ENCODE measurements at regions not wholly inside any gene's neighbourhood (a gene's known extent, or its start where the extent isn't known, plus 50 kb on each side); places are given as distances from the start of the nearest gene placed in this dataset.
"Not testable (repeated sequence)": the region's sequence is repeated elsewhere in the genome, so short reads cannot be mapped to it uniquely, and the experiment has no call there.

DNA sequence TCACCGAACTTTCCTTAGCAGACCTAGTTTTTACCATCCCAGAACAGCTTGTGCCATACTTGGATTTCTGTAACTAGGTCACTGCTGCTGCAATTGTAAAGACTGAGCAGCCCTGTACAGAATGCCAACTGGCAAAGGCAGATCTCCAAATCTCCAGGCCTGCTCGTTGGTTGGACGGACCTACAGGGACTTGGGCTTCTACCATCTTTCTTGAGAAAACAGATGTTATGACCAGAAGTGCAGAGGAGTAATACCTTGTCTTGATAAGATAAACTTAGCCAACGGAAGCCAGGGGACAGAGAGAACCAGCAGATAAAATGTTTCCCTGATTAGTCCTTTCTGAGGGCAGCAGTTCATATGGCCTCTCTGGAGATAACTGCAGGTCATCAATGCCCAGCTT is 304.1 kb downstream of the RFPL4B start:
- DNase-seq (ENCODE audit: low read depth), result peak; percentile 27

DNA sequence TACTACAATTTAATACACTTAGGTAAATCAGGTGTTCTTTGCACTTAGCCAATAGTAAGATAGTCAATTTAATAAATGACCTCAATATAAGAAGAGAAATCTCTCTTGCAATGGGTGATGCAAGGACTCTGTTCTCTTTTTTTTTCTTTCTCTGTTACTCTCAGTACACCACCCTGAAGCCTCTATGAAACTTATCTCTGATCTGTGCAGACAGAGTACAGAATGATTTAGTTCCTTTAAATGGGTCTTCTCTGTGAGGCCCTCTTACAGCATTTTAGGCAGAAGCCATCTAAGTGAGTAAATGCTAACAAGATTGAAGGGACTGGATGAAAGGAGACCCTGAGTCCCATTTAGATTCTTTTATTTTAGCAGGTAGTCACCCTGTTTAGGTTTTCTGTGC is 312.8 kb downstream of the RFPL4B start:
- DNase-seq (ENCODE audit: low read depth), result no peak

DNA sequence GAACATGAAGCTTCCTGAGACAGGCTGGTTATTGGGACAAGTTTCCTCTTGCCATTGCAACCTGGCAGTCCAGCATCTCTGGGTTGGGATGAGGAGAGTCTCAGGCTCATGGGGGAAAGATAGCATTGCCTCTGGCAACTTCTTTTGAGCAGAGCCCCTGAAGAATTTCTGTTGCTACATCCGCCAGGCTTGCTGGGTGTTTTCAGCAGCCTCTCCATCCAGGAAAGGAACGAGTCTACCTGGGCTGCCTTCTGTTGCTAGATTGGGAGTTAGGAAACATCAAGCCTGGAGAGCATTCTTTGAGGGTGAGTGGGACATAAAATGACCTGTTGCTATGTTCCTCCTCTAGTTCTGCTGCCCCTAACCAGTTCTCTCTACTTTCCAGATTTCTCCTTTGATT is 313.5 kb downstream of the RFPL4B start:
- DNase-seq (ENCODE audit: low read depth), result no peak

DNA sequence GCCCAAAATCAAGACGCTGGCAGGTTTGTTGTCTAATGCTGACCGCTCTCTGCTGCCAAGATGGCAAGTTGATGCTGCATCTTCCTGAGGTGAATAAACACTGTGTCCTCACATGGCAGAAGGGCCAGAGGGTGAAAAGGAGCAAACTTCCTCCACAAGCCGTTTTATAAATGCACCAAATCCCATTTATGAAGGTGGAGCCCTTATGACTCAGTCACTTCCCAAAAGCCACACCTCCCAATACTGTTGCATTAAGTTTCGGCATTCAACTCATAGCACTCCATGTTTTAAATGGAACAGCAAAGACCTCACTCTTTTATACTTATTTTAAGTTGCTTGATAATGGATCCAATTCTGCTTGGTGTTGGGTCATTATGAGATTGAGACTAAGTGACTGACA is 316.6 kb downstream of the RFPL4B start:
- DNase-seq (ENCODE audit: low read depth), result no peak

DNA sequence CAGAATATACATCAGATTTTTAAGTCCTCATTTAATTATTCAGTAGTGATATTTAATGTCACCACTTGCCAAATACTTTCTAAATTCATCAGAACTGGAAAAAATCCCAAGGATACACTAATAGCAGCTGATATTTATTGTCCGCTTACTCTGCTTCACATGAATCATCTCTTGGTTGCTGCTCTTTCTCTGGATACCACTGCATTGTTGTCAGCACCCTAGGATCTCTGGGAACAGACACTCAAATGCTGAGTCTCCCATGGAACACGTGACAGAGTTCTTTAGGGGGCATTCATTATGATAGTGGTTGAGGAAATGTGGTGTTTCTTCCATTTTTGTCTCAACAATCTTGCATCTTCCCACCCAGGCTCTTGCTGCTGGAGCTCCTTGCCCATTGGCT is 318.0 kb downstream of the RFPL4B start:
- DNase-seq (ENCODE audit: low read depth), result peak; percentile 81

DNA sequence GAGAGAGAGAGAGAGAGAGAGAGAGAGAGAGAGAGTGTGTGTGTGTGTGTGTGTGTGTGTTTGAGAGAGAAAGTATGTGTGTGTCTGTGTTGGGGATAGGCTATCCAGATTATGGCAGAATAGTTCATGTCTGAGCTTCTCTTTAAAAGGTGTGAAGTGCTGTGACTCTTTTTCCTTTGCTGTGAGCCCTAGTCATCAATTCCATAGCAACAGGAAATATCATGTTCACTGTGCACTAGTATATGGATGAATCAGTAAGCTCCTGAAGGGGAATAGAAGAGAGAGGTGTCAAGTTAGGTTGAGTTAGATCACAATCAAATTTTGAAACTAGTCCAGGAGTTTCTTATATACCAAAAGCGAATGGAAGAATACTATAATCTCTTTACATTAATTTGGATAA is 318.7 kb downstream of the RFPL4B start:
- peak; percentile 24 for DNase-seq (ENCODE audit: low read depth)

DNA sequence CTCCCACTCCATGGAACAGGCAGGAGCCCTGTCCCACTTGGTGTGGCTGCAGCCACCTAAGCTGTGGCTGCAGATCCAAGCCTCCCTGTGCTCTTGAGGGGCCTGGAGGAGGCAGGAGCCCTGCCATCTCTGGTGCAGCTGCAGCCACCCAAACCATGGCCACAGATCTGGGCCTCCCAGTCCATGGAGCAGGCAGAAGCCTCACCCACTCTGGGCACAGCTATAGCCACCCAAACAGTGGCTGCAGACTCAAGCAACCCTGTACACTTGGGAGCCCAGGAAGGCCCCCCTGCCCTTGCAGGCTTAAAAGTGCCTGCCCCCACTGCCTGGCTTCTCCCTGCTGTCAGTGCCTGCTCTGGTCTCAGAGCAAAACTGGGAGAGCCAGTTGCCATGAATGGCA is 320.3 kb downstream of the RFPL4B start:
- DNase-seq (ENCODE audit: low read depth), result no peak

DNA sequence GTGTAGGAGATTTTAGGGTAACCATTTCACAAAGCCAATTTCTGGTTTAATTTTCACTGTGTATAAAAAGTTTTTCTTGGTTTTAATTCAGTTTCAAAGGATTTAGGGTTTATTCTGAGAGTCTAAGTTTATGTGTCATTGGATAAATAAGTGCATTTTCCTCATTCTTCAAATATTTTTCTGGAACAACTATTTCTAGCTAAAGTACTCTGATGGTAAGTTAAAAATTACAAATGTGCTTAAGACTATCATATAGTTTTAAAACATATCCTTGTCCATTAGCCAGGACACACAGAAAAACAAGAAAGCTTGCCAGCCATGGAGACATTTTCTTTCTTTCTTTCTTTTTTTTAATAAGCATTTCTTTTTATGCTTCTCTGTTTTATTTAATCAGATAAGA is 333.0 kb downstream of the RFPL4B start:
- DNase-seq (ENCODE audit: low read depth), result no peak

DNA sequence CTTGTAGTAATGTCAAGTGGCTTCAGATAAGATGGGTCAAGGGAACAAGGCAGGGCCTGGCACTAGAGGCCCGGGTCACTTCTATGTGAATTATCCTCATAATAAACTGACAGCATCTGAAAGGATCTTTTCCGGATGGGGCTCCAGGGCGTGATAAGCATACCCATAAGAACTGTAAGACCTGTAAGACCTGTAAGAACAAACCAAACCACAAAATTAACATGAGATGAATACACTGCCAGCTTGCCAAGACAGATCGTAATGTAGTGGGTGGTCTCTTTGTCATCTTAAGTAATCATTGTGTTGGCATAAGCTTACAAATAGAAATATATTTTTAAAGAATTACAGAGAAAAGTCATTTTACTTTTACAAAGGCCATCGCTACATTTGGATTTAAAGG is 334.9 kb downstream of the RFPL4B start:
- no peak for DNase-seq (ENCODE audit: low read depth)

DNA sequence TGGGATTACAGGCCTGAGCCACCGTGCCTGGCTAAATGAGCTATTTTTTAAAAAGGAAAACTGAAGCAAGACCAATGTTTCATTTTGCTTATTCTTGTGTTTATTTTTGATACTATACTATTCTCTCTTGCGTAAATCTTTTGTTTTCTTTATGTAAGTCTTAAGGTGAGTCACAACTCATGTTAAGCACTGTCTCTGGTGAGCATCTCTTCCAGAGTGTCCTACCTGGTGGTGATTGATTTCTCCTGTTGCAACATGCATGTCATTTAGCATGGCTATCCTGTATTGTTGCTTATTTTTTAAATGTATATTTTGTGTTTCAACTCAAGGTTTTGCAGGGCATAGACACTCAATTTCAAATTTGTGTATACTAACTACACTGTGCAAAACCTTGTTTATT is 336.0 kb downstream of the RFPL4B start:
- peak; percentile 43 for DNase-seq (ENCODE audit: low read depth)

DNA sequence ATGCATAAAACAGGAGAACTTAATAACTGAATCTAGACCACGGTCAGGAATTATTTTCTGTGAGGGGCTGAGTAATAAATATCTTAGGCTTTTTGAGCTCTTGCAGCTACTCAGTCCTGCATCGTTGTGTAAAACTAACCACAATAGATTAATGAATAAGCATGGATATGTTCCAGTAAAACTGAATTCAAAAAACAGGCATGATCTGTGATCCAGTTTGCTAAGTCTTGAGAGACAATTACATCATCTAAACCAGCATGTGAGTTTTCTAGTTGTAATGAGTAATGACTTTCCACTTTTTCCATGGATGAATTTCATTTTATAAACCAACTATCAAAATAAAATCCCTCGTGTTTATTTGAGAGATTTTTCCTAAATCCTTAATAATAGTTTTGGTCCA is 336.8 kb downstream of the RFPL4B start:
- DNase-seq (ENCODE audit: low read depth), result peak; percentile 98

DNA sequence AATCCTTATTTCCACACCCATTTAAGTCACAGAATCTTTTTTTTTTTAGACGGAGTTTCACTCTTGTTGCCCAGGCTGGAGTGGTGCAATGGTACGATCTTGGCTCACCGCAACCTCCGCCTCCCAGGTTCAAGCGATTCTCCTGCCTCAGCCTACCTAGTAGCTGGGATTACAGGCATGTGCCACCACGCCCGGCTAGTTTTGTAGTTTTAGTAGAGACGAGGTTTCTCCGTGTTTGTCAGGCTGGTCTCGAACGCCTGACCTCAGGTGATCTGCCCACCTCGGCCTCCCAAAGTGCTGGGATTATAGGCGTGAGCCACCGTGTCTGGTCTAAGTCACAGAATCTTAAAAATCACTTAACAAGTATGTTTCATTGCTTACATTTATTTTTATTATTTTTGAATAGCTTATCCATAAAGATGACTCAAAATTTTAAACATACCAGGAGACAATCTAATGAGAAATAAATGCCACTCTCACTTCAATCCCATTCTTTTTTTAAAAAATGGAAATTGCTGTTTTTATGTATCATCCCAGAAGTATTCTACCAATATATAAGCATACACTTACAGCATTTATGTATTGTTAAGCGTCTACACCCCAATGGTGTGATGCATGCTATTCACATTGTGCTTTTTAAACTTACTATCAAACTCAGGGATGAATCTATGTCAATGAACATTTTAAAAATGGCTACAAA is 338.5 kb downstream of the RFPL4B start:
- DNase-seq (ENCODE audit: low read depth), result not testable (repeated sequence)

DNA sequence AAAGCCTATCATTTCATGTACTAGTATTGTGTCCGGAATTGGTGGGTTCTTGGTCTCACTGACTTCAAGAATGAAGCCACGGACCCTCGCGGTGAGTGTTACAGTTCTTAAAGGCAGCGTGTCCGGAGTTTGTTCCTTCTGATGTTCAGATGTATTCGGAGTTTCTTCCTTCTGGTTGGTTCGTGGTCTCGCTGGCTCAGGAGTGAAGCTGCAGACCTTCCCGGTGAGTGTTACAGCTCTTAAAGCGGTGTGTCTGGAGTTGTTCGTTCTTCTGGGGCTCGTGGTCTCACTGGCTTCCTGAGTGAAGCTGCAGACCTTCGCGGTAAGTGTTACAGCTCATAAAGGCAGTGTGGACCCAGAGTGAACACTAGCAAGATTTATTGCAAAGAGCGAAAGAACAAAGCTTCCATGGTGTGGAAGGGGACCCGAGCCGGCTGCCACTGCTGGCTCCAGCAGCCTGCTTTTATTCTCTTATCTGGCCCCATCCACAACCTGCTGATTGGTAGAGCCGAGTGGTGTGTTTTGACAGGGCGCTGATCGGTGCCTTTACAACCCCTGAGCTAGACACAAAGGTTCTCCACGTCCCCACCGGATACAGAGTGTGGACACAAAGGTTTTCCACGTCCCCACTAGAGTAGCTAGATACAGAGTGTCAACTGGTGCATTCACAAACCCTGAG is 341.5 kb downstream of the RFPL4B start:
- not testable (repeated sequence) for DNase-seq (ENCODE audit: low read depth)

DNA sequence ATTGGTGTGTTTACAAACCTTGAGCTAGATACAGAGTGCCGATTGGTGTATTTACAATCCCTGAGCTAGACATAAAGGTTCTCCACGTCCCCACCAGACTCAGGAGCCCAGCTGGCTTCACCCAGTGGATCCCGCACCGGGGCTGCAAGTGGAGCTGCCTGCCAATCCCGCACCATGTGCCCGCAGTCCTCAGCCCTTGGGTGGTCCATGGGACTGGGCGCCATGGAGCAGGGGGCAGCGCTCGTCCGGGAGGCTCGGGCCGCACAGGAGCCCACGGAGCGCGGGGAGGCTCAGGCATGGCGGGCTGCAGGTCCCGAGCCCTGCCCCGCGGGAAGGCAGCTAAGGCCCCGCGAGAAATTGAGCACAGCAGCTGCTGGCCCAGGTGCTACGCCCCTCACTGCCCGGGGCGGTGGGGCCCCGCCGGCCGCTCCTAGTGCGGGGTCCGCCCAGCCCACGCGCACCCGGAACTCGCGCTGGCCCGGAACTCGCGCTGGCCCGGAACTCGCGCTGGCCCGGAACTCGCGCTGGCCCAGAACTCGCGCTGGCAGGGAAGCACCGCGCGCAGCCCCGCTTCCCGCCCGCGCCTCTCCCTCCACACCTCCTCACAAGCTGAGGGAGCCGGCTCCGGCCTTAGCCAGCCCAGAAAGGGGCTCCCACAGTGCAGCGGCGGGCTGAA is 342.2 kb downstream of the RFPL4B start:
- DNase-seq (ENCODE audit: low read depth), result not testable (repeated sequence)

DNA sequence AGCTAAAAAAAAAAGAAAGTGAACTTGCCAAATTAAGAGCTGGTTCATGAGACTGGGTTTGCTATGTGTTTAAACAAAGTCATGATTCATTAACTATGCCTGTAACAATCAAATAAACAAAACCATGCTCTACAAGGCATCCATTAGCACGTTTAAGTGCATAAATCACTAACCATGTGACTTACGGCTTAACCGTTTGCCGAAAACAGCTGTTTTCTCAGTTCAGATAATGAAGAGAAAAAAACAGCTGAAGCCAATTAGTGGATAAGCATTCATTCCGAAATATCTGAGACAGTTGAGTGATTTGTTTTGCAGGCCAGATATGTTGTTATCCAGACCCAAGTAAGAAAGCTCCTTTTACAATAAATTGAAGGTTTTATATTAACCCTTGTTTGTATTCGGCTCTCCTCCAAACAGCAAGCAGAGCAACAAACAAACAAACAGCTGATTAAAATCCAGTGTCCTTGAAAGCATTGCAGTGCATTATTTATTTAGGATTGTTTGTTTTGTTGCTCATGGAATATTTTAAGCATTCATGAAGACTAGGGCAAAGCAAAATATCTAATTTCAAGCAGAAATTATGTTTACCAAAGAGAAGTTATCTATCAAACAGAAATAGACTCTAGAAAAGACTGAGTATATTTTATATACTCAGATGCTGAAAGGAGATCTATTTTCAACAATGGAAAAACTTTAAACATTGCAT is 343.5 kb downstream of the RFPL4B start:
- DNase-seq (ENCODE audit: low read depth), result peak; percentile 81

DNA sequence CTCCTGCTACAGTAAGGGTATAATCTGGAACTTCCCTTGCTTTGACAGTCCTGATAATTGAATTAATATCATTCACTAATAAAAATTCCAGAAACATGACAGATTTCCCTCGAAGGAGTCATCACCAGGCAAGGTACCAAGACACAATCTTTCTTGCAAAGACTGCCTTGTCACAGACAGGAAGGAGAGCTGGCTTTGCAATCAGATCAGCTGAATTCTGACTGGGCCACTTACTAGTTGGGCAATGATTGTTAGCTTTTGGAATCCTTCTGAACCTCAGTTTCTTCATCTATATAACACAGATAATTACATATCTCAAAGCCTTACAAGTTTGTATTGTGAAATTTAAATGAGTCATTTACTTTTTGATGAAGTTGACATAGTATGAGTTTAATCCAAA is 344.2 kb downstream of the RFPL4B start:
- DNase-seq (ENCODE audit: low read depth), result peak; percentile 90

DNA sequence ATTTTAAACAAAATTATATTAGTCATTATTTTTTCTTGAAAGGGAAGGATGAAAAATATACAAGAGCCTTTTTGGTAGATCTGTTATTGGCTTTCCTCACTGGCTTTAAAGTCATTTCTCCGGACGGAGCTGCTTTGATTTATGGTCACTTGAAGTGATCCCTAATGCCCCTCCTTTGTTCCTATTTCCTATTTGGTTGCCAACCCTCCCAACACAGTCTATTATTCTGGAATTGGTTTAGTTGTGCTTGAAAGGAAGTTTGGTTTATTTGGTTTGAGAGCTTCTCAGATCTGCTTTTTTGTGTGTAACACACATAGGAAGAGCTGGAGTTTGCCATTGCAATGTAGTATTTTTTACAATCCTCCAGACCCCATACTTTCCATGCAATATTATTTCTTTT is 347.9 kb downstream of the RFPL4B start:
- no peak for DNase-seq (ENCODE audit: low read depth)

DNA sequence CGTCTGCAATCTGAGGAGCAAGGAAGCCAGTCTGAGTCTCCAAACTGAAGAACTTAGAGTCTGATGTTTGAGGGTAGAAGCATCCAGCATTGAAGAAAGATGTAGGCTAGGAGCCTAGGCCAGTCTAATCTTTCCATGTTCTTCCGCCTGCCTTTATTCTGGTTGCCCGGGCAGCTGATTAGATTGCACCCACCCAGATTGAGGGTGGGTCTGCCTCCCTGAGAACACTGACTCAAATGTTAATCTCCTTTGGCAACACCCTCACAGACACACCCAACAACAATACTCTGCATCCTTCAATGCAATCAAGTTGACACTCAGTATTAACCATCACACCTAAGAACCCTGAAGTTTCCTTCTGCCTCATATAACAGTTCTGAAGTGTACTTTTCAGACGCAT is 350.1 kb downstream of the RFPL4B start:
- DNase-seq (ENCODE audit: low read depth), result no peak

DNA sequence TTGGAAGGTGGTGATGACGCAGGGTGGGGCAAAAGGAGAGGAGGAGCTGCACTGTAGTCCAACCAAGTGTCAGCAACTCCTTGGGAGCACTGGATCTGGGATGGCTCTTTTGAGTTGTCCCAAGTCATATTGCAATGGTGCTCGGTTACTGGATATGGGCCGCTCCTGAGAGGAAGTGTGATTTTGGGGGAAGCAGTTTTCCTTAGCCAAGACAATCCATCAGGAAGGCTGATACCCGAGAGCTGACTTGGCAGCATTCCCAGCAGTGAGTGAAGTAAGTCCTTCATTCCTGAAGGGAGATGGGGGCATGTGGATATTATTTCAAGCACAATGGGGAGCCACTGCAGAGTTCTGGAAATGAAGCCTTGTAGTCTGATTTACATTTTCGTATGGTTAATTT is 354.1 kb downstream of the RFPL4B start:
- DNase-seq (ENCODE audit: low read depth), result peak; percentile 77

DNA sequence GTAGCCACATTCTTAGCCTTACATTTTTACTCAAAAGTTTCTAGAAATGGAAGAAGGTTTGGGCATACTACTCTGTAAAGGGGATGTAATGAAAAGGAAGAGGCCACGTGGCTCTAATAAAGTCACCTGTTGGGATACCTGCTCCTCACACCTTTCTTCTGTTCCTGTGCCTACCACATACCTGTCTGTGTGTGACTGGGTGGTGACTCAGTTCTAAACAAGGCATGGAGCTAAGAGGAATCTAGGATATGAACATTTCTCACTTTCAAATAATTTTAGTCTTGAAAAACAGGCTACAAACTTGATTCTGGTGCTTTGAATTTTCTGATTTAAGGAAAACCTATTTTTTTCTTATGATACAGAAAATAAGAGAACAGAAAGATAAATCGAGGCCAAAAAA is 363.6 kb downstream of the RFPL4B start:
- no peak for DNase-seq (ENCODE audit: low read depth)

DNA sequence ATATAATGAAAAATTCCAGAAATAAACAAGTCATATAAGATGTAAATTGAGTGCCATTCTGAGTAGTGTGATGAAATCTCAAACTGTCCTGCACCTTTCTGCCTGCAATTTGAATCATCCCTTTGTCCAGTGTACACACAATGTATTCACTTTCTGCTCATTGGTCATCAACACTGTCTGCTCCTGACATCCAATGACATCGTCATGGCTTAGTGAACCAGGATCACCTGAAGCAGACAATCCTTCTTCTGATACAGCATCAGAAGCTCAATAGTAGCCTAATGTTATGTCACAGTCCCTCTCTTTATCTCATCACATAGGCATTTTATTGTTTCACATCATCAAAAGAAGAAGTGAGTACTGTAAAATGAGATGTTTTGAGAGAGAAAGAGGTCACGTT is 366.3 kb downstream of the RFPL4B start:
- no peak for DNase-seq (ENCODE audit: low read depth)

DNA sequence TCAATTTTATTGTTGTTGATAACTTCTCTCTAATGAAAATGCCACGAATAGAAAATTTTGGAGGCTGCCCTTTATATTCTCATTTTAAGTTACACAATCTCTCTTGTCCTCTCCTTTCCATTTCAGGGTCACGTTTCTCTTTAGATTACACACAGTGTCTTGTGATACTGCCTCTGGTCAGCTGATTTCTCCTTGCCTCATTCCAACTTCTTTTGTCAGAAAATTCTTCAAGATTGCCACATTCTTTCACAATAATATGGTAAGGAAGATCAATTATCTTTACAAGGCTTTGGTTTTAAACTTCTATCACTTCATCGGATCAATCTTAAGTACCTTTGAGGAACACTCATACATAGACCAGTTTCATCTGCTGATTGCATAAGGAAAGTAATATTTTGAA is 370.3 kb downstream of the RFPL4B start:
- DNase-seq (ENCODE audit: low read depth), result peak; percentile 67

DNA sequence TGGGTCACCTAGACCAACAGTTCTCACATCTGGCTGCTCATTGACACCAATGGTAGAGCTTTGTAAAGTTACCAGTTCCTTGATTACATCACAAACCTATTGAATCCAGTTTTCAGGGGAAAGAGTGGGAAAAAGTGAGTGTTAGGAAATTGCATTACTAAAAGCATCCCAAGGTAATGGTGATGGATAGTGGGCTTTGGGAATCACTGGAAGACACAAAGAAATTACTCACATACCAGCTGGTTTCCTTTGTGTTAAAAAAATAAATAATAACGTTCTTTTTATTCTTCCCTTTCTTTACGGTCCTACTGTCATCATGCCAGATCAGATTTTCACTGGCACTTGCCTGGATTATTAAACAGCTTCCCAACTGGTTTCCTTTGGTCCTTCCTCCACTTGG is 370.7 kb downstream of the RFPL4B start:
- no peak for DNase-seq (ENCODE audit: low read depth)
